ENCODE measurements at regions not wholly inside any gene's neighbourhood (a gene's known extent, or its start where the extent isn't known, plus 50 kb on each side); places are given as distances from the start of the nearest gene placed in this dataset.

DNA sequence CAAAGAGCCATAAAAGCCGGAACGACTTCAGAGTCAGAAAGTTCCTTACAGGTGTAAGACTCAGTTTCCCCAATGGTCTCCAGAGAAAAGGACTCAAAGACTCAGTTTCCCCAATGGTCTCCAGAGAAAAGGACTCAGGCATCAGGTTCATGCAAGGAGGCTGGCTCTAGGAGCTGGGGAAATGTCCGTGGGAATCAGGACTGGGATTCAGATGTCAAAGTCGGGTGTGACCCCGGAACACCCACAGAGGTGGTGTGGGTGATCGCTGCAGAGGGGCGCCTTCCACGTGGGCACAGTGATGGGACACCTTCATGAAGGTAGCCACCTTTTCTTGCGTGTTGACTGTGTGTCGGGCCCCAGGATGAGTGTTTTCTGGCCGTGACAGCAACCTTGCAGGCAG, 340.8 kb downstream of the NPHP4 start:
- TF ChIP-seq POLR2A (IDR thresholded peaks at IDR 0.05): no peak
- TF ChIP-seq, protein P1, sequence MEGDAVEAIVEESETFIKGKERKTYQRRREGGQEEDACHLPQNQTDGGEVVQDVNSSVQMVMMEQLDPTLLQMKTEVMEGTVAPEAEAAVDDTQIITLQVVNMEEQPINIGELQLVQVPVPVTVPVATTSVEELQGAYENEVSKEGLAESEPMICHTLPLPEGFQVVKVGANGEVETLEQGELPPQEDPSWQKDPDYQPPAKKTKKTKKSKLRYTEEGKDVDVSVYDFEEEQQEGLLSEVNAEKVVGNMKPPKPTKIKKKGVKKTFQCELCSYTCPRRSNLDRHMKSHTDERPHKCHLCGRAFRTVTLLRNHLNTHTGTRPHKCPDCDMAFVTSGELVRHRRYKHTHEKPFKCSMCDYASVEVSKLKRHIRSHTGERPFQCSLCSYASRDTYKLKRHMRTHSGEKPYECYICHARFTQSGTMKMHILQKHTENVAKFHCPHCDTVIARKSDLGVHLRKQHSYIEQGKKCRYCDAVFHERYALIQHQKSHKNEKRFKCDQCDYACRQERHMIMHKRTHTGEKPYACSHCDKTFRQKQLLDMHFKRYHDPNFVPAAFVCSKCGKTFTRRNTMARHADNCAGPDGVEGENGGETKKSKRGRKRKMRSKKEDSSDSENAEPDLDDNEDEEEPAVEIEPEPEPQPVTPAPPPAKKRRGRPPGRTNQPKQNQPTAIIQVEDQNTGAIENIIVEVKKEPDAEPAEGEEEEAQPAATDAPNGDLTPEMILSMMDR (IDR thresholded peaks at IDR 0.05): no peak
